OCI-LY7 (cell line): ENCODE measurements at regions not wholly inside any gene's neighbourhood (a gene's known extent, or its start where the extent isn't known, plus 50 kb on each side); places are given as distances from the start of the nearest gene placed in this dataset.

ENCODE experiments used
- BruUV-seq: library from RNA; stranded (reverse); fragments of 400-500 nt; replicated peaks from 2 replicates; lab custom pipeline; 2021; lab: Mats Ljungman, UMichigan
- CTCF ChIA-PET: fragments of 300-600 bp; sonication (Branson Sonifier 250); formaldehyde crosslinking; loops from one replicate; lab custom pipeline; 2022; ENCODE audit warnings: antibody characterized with exemption; ENCODE audit not compliant: unreplicated experiment; lab: Charles Lee
- POLR2A ChIA-PET: fragments of 300-600 bp; sonication (Branson Sonifier 250); formaldehyde crosslinking; loops from one replicate; lab custom pipeline; 2022; ENCODE audit warnings: antibody characterized with exemption; lab: Charles Lee
- DNase-seq: peaks from one replicate; pipeline ENCODE4 v3.0.0-alpha.2; 2015; ENCODE audit warnings: low spot score
- H2AFZ ChIP-seq: fragments of 200-600 bp; sonication (generic), shearing (Covaris generic); 2 replicates; pipeline ENCODE4 v1.6.1; 2014; ENCODE audit warnings: mild to moderate bottlenecking, antibody characterized with exemption, low read length, moderate library complexity
- H3K27ac ChIP-seq: fragments of 200-600 bp; sonication (generic); 2 replicates; pipeline ENCODE4 v1.5.1; 2014; ENCODE audit warnings: mixed run types, low read depth, mild to moderate bottlenecking, moderate library complexity, low read length, inconsistent platforms; ENCODE audit not compliant: poor library complexity, severe bottlenecking
- H3K36me3 ChIP-seq: fragments of 200-600 bp; sonication (generic); 2 replicates; pipeline ENCODE4 v1.6.1; 2014; ENCODE audit warnings: mild to moderate bottlenecking, antibody characterized with exemption, low read length, moderate library complexity, mixed read lengths; ENCODE audit not compliant: insufficient read depth
- H3K4me1 ChIP-seq: fragments of 200-600 bp; sonication (generic); 2 replicates; pipeline ENCODE4 v1.5.1; 2014; ENCODE audit warnings: mild to moderate bottlenecking, low read length; ENCODE audit not compliant: insufficient read depth, poor library complexity, severe bottlenecking
- H3K4me2 ChIP-seq: fragments of 200-600 bp; sonication (generic); 2 replicates; pipeline ENCODE4 v1.6.1; 2014; ENCODE audit warnings: mild to moderate bottlenecking, low read length
- H3K4me3 ChIP-seq: fragments of 200-600 bp; sonication (generic); 2 replicates; pipeline ENCODE4 v1.5.1; 2014; ENCODE audit warnings: mild to moderate bottlenecking, low read depth, low read length; ENCODE audit not compliant: poor library complexity, severe bottlenecking
- H3K79me2 ChIP-seq: fragments of 200-600 bp; sonication (generic); 2 replicates; pipeline ENCODE4 v1.6.1; 2016; ENCODE audit warnings: low read depth, mild to moderate bottlenecking, low read length, moderate library complexity, mixed read lengths; ENCODE audit not compliant: insufficient read depth
- H3K9me2 ChIP-seq: fragments of 200-600 bp; sonication (generic); 2 replicates; pipeline ENCODE4 v1.6.1; 2016; ENCODE audit warnings: mild to moderate bottlenecking, low read length, mixed read lengths; ENCODE audit not compliant: insufficient read depth
- H3K9me3 ChIP-seq: fragments of 200-600 bp; sonication (generic); 2 replicates; pipeline ENCODE4 v1.6.1; 2014; ENCODE audit warnings: mild to moderate bottlenecking, mixed run types, low read length, mixed read lengths
- H4K20me1 ChIP-seq: fragments of 200-600 bp; sonication (generic); 2 replicates; pipeline ENCODE4 v1.6.1; 2014; ENCODE audit warnings: mild to moderate bottlenecking, antibody characterized with exemption, low read length, moderate library complexity, mixed read lengths; ENCODE audit not compliant: insufficient read depth
- CTCF ChIP-seq: fragments of 200-600 bp; sonication (generic); conservative IDR thresholded peaks from 2 replicates; pipeline ENCODE4 v1.5.1; 2014; ENCODE audit warnings: mild to moderate bottlenecking, antibody characterized with exemption, low read length, moderate library complexity, mixed read lengths
- EZH2phosphoT487 ChIP-seq: fragments of 200-600 bp; sonication (generic); IDR thresholded peaks from 2 replicates; pipeline ENCODE4 v1.6.1; 2018; ENCODE audit warnings: low read depth, borderline replicate concordance, mild to moderate bottlenecking, mixed run types, antibody characterized with exemption, low read length, moderate library complexity, mixed read lengths
- intact Hi-C: fragments of 100-400 bp; cut with micrococcal nuclease; formaldehyde crosslinking; loops from one replicate; pipeline ENCODE4 v1.10.0; 2022; ENCODE audit not compliant: unreplicated experiment

GRCh38 chr1:29471487-29472313, 235.4 kb downstream of the PTPRU start:
- BruUV-seq: no TSS peak
- POLR2A ChIA-PET: no interaction called here
- Histone ChIP-seq H3K27ac (no peak overlapping the region), H3K4me3 (no peak overlapping the region), H3K9me3 (no peaks in the 10 kb centered on the region), H3K36me3 (no peaks in the 10 kb centered on the region), H3K4me2 (no peak overlapping the region), H3K9me2 (no peaks in the 10 kb centered on the region), H4K20me1 (no peaks in the 10 kb centered on the region), H3K4me1 (no peaks in the 10 kb centered on the region), H3K79me2 (no peaks in the 10 kb centered on the region), H2AFZ (no peak overlapping the region)
- intact Hi-C loops: no loop called here
- DNase-seq: no peak
- CTCF ChIA-PET: no interaction called here
- TF ChIP-seq CTCF (no peak), EZH2phosphoT487 (no peak)

- no peaks in the 10 kb centered on the region for H3K79me2 ChIP-seq
- no peaks in the 10 kb centered on the region for H3K36me3 ChIP-seq
- ChIA-PET POLR2A (no interaction called here), CTCF (no interaction called here)
- H3K27ac ChIP-seq: no peak overlapping the region
- no peaks in the 10 kb centered on the region for H3K9me2 ChIP-seq
- DNase-seq: no peak
- no peaks in the 10 kb centered on the region for H3K4me1 ChIP-seq
- intact Hi-C loops: no loop called here
- H2AFZ ChIP-seq: no peak overlapping the region
- no peak overlapping the region for H3K4me3 ChIP-seq
- TF ChIP-seq EZH2phosphoT487 (no peak), CTCF (no peak)
- no peaks in the 10 kb centered on the region for H4K20me1 ChIP-seq
- no TSS peak for BruUV-seq
- H3K9me3 ChIP-seq: no peaks in the 10 kb centered on the region
- H3K4me2 ChIP-seq: no peak overlapping the region
Observed at GRCh38 chr1:29470788-29471119, 234.4 kb downstream of the PTPRU start.

- no peak for DNase-seq
- Histone ChIP-seq H3K9me2 (no peaks in the 10 kb centered on the region), H3K79me2 (no peaks in the 10 kb centered on the region), H3K36me3 (no peaks in the 10 kb centered on the region), H3K4me1 (no peaks in the 10 kb centered on the region), H3K4me3 (no peak overlapping the region), H3K9me3 (no peaks in the 10 kb centered on the region), H3K27ac (no peak overlapping the region), H4K20me1 (no peaks in the 10 kb centered on the region), H2AFZ (no peak overlapping the region), H3K4me2 (no peak overlapping the region)
- CTCF ChIA-PET: no interaction called here
- TF ChIP-seq EZH2phosphoT487: no peak
- no peak for TF ChIP-seq CTCF
- intact Hi-C loops: no loop called here
- BruUV-seq: no TSS peak
- POLR2A ChIA-PET: no interaction called here
Observed at GRCh38 chr1:29470087-29470787, 233.9 kb downstream of the PTPRU start.
